BJ (cell line): ENCODE measurements at regions not wholly inside any gene's neighbourhood (a gene's known extent, or its start where the extent isn't known, plus 50 kb on each side); places are given as distances from the start of the nearest gene placed in this dataset.
A peak's percentile ranks its signal among the peaks of the same experiment; 100 is the strongest.

Experiments
- CTCF ChIA-PET: fragments of 350-600 bp; formaldehyde crosslinking; extraction: SDS; loops from one replicate; lab custom pipeline; 2021; ENCODE audit warnings: antibody characterized with exemption, inconsistent platforms; lab: Yijun Ruan, JAX
- POLR2A ChIA-PET: fragments of 300-600 bp; sonication (Branson Sonifier 250); formaldehyde crosslinking; extraction: SDS; loops from one replicate; lab custom pipeline; 2021; ENCODE audit warnings: antibody characterized with exemption; lab: Charles Lee
- DNase-seq: peaks from one replicate; pipeline ENCODE4 v3.0.0-alpha.2; 2011; ENCODE audit warnings: low read depth
- H3K27me3 ChIP-seq: 2 replicates; pipeline ENCODE4 v1.6.0; 2011; ENCODE audit warnings: low read length; ENCODE audit not compliant: control insufficient read depth, insufficient read depth
- H3K36me3 ChIP-seq: 2 replicates; pipeline ENCODE4 v1.5.1; 2011; ENCODE audit warnings: low read length; ENCODE audit not compliant: control insufficient read depth, insufficient read depth
- H3K4me3 ChIP-seq: 2 replicates; pipeline ENCODE4 v1.5.1; 2011; ENCODE audit warnings: low read depth, mild to moderate bottlenecking, control low read depth, low read length
- TF ChIP-seq, protein P1 (sequence below): IDR thresholded peaks from 2 replicates; pipeline ENCODE4 v1.5.1; 2011; ENCODE audit warnings: low read depth, mild to moderate bottlenecking, control low read depth, inconsistent platforms, low read length, moderate library complexity; ENCODE audit not compliant: insufficient read depth

DNA sequence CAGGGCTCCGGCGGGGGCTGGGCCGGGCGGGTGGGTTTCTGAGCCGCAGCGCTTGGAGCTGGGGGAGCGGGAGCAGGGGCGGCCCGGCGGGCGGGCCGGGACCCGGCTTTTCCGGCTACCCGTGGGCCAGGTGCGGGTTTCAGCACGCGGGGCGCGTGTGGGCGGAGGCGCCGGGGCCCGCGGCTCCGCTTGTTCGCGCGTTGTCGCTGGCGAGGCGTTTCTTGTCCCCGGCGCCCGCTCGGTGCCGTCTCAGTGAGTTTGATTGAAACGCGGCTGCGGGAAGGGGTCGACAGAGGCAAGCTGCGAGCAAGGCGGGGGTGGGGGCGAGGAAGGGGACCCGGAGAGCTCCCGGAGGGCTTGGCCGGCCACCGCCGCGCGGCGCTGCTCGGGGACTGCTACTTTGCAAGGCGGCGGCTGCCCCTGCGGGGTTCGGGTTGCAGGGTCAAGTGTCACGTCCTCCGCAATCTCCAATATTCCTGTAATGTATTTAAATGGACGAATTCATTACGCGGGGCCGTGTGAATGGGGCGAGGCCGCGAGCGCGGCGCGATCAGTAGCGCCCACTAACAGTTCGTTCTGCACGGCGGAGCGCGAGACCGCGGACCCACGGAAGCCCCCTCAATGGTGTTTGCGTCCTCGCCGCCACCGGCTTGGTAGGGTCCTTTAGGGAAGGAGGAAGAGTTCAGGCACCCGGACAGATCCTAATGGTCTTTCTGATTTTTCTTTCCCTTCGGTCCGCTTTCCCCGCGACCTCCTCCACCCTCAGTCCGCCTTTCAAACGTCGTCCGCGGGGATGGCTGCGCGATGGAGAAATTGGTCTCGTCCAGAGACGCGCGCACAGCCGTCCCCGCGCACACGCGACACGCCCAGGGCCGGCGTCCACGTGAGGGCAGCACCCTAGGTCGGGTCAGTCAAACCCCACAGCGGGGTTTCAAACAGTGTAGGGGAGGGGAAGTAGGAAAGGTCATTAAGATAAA, 76.9 kb downstream of the INSIG1 start:
- no peak overlapping the region for H3K4me3 ChIP-seq
- TF ChIP-seq, protein P1, sequence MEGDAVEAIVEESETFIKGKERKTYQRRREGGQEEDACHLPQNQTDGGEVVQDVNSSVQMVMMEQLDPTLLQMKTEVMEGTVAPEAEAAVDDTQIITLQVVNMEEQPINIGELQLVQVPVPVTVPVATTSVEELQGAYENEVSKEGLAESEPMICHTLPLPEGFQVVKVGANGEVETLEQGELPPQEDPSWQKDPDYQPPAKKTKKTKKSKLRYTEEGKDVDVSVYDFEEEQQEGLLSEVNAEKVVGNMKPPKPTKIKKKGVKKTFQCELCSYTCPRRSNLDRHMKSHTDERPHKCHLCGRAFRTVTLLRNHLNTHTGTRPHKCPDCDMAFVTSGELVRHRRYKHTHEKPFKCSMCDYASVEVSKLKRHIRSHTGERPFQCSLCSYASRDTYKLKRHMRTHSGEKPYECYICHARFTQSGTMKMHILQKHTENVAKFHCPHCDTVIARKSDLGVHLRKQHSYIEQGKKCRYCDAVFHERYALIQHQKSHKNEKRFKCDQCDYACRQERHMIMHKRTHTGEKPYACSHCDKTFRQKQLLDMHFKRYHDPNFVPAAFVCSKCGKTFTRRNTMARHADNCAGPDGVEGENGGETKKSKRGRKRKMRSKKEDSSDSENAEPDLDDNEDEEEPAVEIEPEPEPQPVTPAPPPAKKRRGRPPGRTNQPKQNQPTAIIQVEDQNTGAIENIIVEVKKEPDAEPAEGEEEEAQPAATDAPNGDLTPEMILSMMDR: no peak
- peaks cover 71% of the 10 kb centered on the region for H3K27me3 ChIP-seq
- DNase-seq: no peak
- no peaks in the 10 kb centered on the region for H3K36me3 ChIP-seq
- CTCF ChIA-PET: interaction anchor here (1.3 kb wide), 1 partner anchor 10 kb away, joined by 3 read pairs; no protein-coding TSS in a partner anchor
- POLR2A ChIA-PET: no interaction called here

DNA sequence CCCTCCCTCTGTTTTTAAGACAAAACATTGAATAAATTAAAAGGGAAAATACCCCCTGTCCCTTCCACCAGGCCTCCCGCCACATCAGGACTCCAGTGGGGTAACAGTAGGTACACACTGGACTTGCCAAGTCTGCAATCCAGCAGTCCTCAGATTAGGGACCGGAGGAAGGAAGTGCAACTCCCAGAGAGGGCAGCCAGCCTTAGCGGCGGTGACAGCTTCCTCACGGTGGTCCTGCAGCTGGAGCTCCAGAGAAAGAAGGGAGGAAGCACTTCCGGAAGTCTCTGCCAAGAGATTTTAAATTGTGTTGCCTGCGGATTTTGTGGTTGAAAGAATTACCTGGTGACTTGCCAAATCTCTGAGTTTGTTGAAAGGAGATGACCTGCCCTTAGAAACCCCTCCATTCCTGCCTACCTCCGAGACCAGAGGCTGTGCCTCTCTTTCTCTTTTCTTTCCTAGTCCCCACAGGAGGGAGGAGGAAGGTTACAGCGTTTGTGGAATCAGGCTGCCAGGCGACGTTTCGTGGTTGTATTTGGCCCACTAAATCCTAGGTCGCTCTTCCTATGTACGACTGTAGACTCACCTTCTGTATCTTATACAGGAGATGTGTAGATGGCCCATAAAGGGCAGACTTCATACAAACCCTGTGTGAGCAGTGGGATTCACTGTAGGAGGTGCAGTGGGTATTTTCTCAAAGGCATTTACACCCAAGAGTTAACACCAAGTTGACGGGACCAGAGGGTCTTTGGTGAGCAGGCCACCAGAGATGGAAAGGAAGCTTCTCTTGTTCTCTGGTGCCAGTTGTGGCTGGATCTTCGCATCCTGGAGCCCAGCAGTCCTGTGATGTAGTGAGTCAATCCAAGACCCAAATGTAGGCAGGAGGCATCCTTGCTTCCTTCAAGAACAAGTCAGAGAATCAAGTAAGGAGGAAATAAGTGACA, 77.9 kb downstream of the INSIG1 start:
- ChIA-PET CTCF (interaction anchor here (1.3 kb wide), 1 partner anchor 11 kb away, joined by 3 read pairs; no protein-coding TSS in a partner anchor), POLR2A (no interaction called here)
- Histone ChIP-seq H3K4me3 (no peak overlapping the region), H3K27me3 (peaks cover 82% of the 10 kb centered on the region), H3K36me3 (no peaks in the 10 kb centered on the region)
- no peak for DNase-seq
- TF ChIP-seq, protein P1: no peak

DNA sequence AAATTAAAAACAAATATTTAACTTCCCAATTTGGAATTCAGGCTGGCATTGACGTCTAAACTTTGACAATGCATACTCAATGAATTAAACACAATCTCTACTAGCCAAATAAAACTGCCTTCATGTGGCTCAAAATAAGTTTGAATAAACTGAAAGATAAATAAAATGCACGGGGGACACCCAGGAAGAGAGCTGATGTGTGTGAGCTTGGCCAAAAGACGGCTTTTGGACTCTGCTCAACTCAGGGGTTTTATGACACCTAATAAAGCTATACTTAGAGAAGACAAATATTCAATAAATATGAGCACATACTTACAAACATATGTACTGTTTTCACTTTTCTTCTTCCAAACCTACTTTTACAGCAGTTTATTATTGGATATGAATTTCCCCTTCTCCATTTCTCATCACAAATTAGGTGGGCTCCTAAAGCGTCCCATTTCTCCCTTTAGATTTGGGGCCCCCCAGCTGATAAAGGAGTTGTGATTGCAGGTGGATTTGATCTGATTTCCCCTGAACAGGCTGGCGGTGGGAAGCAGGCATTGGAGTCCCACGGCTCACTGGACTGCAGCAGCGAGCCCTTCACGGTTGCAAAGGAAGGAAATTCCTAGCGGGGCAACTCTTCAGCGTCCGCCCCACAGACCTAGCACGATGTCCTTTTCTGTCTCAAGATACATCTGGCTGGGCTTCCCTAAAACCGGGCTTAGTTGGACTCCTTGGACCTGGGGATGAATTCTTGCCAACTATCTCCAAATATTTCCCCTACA, 79.6 kb downstream of the INSIG1 start:
- TF ChIP-seq, protein P1: no peak
- H3K4me3 ChIP-seq: peak overlapping the region; percentile 7; the same call in 1 of the 2 replicates
- CTCF ChIA-PET: interaction anchor here (1.8 kb wide), 1 partner anchor 32 kb away, joined by 5 read pairs; no protein-coding TSS in a partner anchor

DNA sequence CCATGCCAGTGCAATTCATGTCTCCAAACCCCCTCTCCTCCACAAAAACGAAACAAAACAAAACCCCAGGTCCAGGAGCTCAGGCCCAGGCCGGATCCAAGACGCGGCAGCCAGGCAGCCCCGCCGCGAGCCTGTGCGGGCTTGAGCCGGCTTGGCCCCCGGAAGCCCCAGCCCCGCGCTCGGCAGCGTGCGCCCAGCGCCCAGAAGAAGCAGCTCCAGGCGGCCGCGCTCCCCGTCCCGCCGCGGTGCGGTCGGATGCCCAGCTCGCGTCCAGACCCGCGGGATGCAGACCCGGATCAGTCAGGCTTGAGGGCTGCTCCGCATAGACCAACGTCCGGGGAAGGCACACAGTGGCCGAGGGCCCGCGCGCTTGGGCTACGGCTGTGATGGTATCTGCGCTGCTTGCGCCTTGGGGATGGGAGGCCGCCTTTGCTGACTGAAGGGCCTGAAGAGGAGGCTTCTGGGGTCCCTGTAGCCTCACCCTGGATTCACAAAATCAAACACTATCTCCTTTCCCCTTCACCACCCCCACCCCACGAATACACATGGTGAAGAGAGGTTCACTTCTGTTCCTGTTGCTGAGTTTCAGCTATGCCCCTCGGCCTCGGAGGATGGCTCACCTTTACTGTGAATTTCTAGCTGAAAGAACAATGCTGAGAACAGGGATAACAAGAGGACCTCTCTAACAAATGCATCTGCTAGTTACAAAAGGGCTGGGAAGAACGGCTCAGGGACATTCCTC, 79.9 kb upstream of the EN2 start:
- TF ChIP-seq, protein P1: no peak
- DNase-seq: no peak
- Histone ChIP-seq H3K4me3 (peak overlapping the region; percentile 7; the same call in 1 of the 2 replicates), H3K36me3 (no peaks in the 10 kb centered on the region), H3K27me3 (peaks cover 86% of the 10 kb centered on the region)
- ChIA-PET CTCF (interaction anchor here (1.8 kb wide), 1 partner anchor 33 kb away, joined by 5 read pairs; no protein-coding TSS in a partner anchor), POLR2A (no interaction called here)

More for the DNA sequence above, 79.6 kb downstream of the INSIG1 start:
- no peak for DNase-seq
- peaks cover 86% of the 10 kb centered on the region for H3K27me3 ChIP-seq
- no peaks in the 10 kb centered on the region for H3K36me3 ChIP-seq
- POLR2A ChIA-PET: no interaction called here
